Anterior cingulate cortex (tissue), 58 donors: ENCODE measurements at regions not wholly inside any gene's neighbourhood (a gene's known extent, or its start where the extent isn't known, plus 50 kb on each side); places are given as distances from the start of the nearest gene placed in this dataset.
A peak's percentile ranks its signal among the peaks of the same experiment; 100 is the strongest.

Experiments
- DNase-seq, 58 donors: peaks; one replicate each; lab custom pipeline; 2025; lab: John Stamatoyannopoulos, UW

DNA sequence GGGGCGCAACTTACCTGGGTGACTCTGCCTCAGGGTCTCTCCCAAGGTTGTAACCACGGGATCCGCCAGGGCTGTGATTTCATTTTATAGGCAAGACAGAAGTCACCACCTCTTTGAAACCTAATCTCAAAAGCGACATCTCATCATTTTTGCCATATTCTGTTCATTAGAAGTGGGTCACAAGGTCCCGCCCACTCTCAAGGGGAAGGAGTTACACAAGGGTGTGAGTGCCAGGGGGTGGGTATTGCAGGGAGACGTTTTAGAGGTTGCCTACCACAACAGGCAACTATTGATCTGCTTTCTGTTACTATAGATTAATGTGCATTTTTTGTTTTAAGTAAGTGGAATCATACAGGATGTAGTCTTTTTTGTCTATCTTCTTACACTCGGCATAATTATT lies 56.6 kb upstream of the ADPGK start:
- DNase-seq: no peak

DNA sequence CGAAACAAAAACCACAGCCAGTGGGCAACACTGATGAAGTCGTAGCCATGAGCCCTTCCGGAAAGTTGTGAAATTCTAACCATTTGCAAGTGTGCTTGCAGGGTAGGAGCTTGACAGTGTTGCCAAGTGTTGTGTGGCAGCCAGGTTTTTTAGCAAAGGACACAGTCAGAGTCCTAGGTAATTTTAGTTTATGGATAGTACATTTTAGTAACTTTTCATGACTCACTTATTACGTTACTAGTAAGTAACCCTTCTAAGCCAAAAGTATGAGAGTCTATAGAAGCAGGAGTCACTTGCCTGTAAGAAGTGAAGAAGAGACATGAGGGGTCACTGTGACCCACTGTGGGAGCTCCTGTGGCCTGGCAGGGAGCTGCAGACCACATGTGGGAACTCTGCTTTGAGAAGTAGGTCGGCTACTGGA lies 54.8 kb upstream of the ADPGK start:
- DNase-seq: peak in 7 of 58 donors; percentile 3 to 50 (median 11)

DNA sequence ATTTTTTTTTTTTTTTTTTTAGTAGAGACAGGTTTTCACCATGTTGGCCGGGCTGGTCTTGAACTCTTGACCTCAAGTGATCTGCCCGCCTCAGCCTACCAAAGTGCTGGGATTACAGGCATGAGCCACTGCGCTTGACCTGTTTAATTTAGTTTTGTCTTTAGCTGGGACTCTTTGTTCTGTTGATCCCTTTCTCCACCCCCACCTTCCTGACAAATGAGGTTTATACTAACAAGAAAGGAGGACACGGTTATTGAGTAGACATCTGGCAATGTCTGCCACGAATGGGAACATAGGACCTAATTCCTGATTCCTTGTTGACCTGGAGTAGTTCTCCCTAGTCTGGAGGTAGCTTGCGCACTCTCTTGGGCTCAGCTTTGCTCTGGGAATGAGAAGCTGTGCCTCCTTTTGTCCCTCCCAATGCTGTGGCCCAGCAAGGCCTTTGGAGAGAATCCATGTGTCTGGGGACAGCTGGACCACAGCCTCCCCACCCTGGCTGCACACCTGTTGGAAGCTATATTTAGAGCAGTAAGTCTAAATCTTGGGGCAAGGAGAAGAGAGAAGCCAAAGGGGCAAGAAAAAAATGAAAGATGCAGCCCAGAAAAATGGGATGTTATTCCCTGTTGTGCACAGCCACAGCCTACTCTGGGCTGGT lies 53.2 kb upstream of the ADPGK start:
- DNase-seq: no peak

DNA sequence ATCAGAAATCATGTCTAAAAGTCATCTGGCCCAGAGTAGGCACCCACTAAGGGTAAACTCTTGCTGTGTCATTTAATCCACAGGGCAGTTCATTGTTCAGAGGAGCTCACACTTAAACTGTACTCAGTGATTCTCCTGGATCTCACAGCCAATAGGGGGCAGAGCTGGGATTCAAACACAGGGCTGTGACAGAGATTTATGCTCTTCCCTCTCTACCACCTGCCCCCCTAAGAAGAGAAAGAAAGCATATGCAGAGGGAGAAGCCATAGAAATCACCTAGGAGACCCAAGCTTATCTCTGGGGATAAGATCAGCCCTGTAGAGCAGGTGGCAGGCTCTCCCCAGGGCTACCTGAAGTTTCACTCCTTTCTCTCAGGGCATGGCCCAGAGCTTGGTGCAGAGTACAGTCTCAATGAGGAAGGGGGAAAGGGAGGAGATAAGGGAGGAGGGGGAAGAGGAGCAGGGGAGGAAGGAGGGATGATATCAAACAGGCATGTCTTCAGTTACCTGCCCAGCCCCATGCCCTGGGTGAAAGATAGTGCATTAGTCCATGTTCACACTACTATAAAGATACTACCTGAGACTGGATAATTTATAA lies 51.8 kb upstream of the ADPGK start:
- peak in 1 of 58 donors; percentile 4 for DNase-seq

DNA sequence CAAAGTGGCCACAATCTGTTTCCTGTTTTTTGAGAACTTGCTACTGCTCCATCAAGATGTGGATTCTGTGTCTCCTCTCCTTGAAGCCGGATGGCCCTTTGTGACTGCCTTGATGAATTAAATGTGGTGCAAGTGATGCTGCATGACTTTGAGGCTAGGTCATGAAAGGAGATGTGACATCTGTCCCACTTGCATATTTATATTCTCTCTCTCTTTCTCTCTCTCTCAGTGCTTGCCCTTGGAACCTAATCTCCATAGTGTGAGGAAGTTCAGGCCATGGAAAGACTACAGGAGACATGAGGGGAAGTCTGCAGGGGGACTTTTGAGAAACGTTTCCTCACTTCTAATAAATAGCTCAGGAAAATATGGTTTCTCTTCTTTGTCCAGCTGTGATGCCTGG lies 50.0 kb upstream of the ADPGK start:
- DNase-seq: no peak
